ENCODE measurements at regions not wholly inside any gene's neighbourhood (a gene's known extent, or its start where the extent isn't known, plus 50 kb on each side); places are given as distances from the start of the nearest gene placed in this dataset.

DNA sequence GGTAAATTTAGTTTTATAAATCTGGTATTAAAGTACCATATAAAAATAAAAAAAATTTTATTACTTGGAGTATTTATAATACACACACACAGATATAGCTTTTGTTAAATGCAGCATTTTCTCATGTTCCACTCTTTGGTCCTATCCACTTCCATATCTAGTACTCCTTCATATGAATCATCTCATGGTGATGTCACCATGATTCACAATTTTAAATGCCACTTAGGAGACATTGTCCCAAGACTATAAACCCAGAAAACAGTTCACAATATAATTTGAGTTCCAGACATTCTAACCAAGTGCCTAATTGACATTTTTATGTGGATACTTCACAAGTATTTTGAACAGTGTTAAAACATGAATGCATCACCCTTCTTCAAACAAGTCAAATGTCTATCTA, 1398.3 kb downstream of the DSC3 start:
- no peak overlapping the region for H2AK5ac ChIP-seq (ENCODE audit: low read depth, low read length)
- no peaks in the 10 kb centered on the region for H3K79me2 ChIP-seq (ENCODE audit: control insufficient read depth in 1 of 2, insufficient read depth in 2 of 2, low read length in 2 of 2)
- H2BK12ac ChIP-seq (ENCODE audit: low read depth, low read length) = no peak overlapping the region
- H3K23me2 ChIP-seq (ENCODE audit: low read depth, low read length) = no peaks in the 10 kb centered on the region
- no peak overlapping the region for H2BK120ac ChIP-seq (replicated peaks; ENCODE audit: low read depth, low read length)
- no peaks in the 10 kb centered on the region for H3K27me3 ChIP-seq (replicated peaks in 1 of 4; ENCODE audit: control insufficient read depth in 3 of 4, extremely low read depth in 1 of 4, insufficient read depth in 3 of 4, low read length in 3 of 4)
- no peak overlapping the region for H3K56ac ChIP-seq (replicated peaks; ENCODE audit: insufficient read length, low read depth, low read length)
- no peaks in the 10 kb centered on the region for H3K9me3 ChIP-seq (ENCODE audit: insufficient read depth in 2 of 2, low read depth in 1 of 2, low read length in 1 of 2)
- H2BK20ac ChIP-seq (ENCODE audit: low read length) = no peak overlapping the region
- H3K36me3 ChIP-seq (ENCODE audit: control insufficient read depth in 2 of 4, insufficient read depth in 4 of 4, low read length in 3 of 4) = no peaks in the 10 kb centered on the region
- H4K8ac ChIP-seq (ENCODE audit: extremely low read depth, insufficient read depth, low read length) = no peak overlapping the region
- no peak for FAIRE-seq
- no peak overlapping the region for H3K4me3 ChIP-seq (ENCODE audit: extremely low read depth in 1 of 4, insufficient read depth in 2 of 4, low read depth in 3 of 4, low read length in 4 of 4)
- no peak overlapping the region for H2BK5ac ChIP-seq (ENCODE audit: low read depth, low read length)
- H3K4me2 ChIP-seq (ENCODE audit: insufficient read depth in 1 of 2, low read depth in 2 of 2, low read length in 2 of 2) = no peak overlapping the region
- no peak overlapping the region for H4K5ac ChIP-seq (ENCODE audit: insufficient read length, low read depth, low read length)
- no peaks in the 10 kb centered on the region for H3K4me1 ChIP-seq (replicated peaks in 1 of 4; ENCODE audit: control insufficient read depth in 3 of 4, insufficient read depth in 4 of 4, low read length in 3 of 4)
- no peak overlapping the region for H2AFZ ChIP-seq (ENCODE audit: low read length)
- H3K18ac ChIP-seq (ENCODE audit: extremely low read depth, low read length) = no peak overlapping the region
- H3K27ac ChIP-seq (ENCODE audit: low read depth, low read length) = no peak overlapping the region
- no peaks in the 10 kb centered on the region for H3K79me1 ChIP-seq (ENCODE audit: low read depth, low read length)
- ChIA-PET POLR2A (ENCODE audit: partially characterized antibody) (no interaction called here), CTCF (ENCODE audit: partially characterized antibody) (no interaction called here)
- H4K91ac ChIP-seq (replicated peaks; ENCODE audit: insufficient read length, low read length) = no peak overlapping the region
- no peak overlapping the region for H2BK15ac ChIP-seq (ENCODE audit: low read length)
- no peak for DNase-seq (ENCODE audit: low read depth in 1 of 2, low spot score in 2 of 2)
- no peak overlapping the region for H3K23ac ChIP-seq (ENCODE audit: insufficient read length)
- H4K20me1 ChIP-seq (replicated peaks in 1 of 2; ENCODE audit: control insufficient read depth in 1 of 2, insufficient read depth in 2 of 2, low read length in 2 of 2) = no peaks in the 10 kb centered on the region
- no peak overlapping the region for H3K9ac ChIP-seq (replicated peaks in 1 of 4; ENCODE audit: extremely low read depth in 1 of 4, low read depth in 3 of 4, low read length in 3 of 4)
- H3K14ac ChIP-seq (ENCODE audit: insufficient read length) = no peak overlapping the region
- no peak overlapping the region for H3K4ac ChIP-seq (replicated peaks; ENCODE audit: insufficient read length, low read depth, low read length)
- TF ChIP-seq CREB1 (IDR thresholded peaks at IDR 0.05) = no peak
- no peak for TF ChIP-seq CEBPB (IDR thresholded peaks at IDR 0.05; ENCODE audit: low read depth, low read length)
- TF ChIP-seq POLR2AphosphoS5 (IDR thresholded peaks at IDR 0.05; ENCODE audit: low read depth, low read length) = no peak
- TF ChIP-seq TAF7 (optimal IDR thresholded peaks at IDR 0.05; ENCODE audit: borderline replicate concordance, low read depth, low read length) = no peak
- no peak for TF ChIP-seq RBBP5 (IDR thresholded peaks at IDR 0.05; ENCODE audit: borderline replicate concordance, low read depth, low read length)
- TF ChIP-seq POLR2A (IDR thresholded peaks at IDR 0.05; ENCODE audit: control extremely low read depth in 1 of 2, low read depth in 2 of 2, low read length in 2 of 2) = no peak
- no peak for TF ChIP-seq CTBP2 (IDR thresholded peaks at IDR 0.05; ENCODE audit: borderline replicate concordance, insufficient read depth, insufficient read length, low read length)
- no peak for TF ChIP-seq CHD1 (IDR thresholded peaks at IDR 0.05; ENCODE audit: low read depth, low read length)
- no peak for TF ChIP-seq CHD2 (IDR thresholded peaks at IDR 0.05; ENCODE audit: low read length)
- TF ChIP-seq CBX5 (IDR thresholded peaks at IDR 0.05; ENCODE audit: low read depth, low read length) = no peak
- TF ChIP-seq JUN (IDR thresholded peaks at IDR 0.05; ENCODE audit: low read depth, low read length) = no peak
- TF ChIP-seq TBP (IDR thresholded peaks at IDR 0.05; ENCODE audit: low read depth, low read length) = no peak
- TF ChIP-seq, protein P1, sequence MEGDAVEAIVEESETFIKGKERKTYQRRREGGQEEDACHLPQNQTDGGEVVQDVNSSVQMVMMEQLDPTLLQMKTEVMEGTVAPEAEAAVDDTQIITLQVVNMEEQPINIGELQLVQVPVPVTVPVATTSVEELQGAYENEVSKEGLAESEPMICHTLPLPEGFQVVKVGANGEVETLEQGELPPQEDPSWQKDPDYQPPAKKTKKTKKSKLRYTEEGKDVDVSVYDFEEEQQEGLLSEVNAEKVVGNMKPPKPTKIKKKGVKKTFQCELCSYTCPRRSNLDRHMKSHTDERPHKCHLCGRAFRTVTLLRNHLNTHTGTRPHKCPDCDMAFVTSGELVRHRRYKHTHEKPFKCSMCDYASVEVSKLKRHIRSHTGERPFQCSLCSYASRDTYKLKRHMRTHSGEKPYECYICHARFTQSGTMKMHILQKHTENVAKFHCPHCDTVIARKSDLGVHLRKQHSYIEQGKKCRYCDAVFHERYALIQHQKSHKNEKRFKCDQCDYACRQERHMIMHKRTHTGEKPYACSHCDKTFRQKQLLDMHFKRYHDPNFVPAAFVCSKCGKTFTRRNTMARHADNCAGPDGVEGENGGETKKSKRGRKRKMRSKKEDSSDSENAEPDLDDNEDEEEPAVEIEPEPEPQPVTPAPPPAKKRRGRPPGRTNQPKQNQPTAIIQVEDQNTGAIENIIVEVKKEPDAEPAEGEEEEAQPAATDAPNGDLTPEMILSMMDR (IDR thresholded peaks at IDR 0.05; ENCODE audit: control extremely low read depth in 1 of 3, insufficient read depth in 1 of 3, low read depth in 1 of 3, low read length in 3 of 3) = no peak
- TF ChIP-seq, protein P2, sequence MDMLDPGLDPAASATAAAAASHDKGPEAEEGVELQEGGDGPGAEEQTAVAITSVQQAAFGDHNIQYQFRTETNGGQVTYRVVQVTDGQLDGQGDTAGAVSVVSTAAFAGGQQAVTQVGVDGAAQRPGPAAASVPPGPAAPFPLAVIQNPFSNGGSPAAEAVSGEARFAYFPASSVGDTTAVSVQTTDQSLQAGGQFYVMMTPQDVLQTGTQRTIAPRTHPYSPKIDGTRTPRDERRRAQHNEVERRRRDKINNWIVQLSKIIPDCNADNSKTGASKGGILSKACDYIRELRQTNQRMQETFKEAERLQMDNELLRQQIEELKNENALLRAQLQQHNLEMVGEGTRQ (IDR thresholded peaks at IDR 0.05; ENCODE audit: low read length) = no peak
